DMS79 (cell line): ENCODE measurements at regions not wholly inside any gene's neighbourhood (a gene's known extent, or its start where the extent isn't known, plus 50 kb on each side); places are given as distances from the start of the nearest gene placed in this dataset.

ENCODE experiments used
- DNase-seq: peaks from one replicate; lab custom pipeline; 2025; lab: John Stamatoyannopoulos, UW

DNA sequence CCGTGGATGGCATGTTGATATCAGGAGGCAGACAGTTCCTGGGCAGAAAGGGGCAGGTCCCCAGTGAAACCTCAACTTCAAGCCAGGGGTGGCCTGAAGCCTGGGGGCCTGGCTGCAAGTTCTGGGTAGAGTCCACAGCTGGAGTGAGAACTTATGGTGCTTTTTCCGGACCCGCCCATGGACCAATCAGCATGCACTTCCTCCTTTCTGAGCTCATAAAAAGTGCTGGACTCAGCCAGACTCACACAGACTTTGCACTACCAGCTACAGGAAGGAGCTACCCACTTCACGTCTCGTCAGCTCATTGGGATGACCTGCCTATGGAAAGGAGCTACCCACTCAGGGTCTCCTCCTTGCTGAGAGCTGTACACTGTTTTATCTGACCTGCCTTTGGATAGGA is 183.1 kb upstream of the MC4R start:
- DNase-seq: no peak

DNA sequence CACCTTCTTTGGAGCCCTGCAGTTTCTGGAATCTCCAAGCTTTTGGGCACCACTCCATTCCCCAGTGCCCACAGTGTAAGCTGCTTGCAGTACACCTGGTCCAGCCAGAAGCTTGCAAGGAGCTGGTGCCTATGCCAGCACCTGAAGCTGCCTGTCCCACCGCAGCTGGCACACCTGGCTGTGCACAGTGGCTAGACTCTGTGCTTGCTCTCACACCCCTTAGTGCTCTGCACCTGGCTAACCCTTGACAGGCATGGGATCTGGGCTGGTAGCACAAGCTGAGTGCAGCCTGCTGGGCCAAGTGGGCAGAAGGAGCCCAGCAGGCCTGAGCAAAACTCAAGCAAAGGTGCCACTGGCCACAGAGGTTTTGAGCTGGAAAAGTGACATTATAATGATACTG is 183.8 kb upstream of the MC4R start:
- no peak for DNase-seq

DNA sequence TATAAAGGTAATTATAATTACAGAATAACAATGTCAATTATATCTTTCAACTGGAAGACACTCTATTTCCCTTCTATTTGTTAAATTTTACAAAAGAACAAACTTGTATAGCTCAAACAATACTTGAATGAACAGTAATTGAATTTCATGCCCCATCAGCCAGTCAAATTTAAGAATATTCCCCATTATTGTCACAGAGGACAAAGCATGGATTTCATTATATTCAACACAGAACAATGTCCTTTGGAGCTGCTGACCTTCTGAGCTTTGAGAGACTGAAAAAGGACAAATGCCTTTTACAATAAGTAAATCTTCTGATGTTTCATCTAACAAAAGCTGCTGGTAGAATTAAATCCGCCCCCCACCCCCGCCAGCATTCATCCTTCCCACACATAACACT is 187.5 kb upstream of the MC4R start:
- no peak for DNase-seq

- DNase-seq: no peak
Measured at GRCh38 chr18:60563082-60563481, 190.5 kb upstream of the MC4R start.

DNA sequence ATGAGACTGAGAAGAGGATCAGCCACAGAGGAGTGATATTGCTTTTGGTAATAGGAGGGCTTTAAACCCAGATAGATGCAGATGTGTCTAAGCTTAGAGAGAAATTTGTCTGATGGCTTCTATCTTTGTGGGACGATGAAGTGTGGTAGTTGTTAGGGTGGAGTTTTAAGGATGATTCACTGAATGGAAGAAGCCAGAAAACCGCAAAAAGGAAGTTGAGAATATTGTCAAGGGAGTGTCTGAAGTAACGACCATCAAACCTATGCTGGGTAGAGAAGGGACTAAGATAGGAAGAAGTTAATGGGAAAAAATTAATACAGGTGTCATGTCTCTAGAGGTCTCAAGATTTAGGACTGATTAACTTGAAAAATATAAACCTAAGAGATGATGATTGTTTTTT is 195.6 kb upstream of the MC4R start:
- DNase-seq: no peak

DNA sequence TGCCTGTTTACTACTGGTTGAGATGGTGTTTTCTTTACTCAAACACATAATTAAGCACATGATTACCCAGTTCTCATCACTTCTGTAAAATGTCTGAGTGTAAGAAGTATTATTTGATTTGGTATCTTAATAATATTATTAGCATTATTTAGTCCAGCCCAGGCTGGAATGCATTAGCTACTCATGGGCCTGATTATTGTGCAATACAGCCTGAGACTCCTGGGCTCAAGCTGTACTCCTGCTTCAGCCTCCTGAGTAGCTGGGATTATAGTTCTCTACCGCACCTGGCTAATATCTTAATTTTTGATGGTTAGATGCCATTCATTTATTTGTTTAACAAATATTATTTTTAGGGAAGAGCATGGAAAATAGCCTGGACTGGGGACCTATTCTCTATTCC is 197.6 kb upstream of the MC4R start:
- no peak for DNase-seq

DNA sequence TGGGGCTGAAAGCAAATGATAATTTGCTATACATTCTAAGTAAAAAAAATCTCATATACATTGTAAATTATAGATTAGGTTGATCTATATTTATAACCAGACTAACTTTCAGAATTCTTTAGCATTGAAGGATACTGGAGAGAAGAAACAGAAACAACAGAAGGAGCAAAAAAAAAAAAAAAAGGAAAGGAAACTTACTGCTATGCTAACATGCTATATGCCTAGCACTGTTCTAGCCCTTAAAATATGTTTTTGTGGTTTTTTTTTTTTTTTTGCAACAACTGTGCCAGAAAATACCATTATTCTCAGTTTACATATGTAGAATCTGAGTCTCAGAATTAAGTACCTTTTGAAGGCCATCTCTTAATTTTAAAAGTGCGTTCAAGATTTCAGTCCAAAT is 204.9 kb upstream of the MC4R start:
- no peak for DNase-seq

GRCh38 chr18:60585670-60586069 is 213.1 kb upstream of the MC4R start:
- DNase-seq: no peak

DNA sequence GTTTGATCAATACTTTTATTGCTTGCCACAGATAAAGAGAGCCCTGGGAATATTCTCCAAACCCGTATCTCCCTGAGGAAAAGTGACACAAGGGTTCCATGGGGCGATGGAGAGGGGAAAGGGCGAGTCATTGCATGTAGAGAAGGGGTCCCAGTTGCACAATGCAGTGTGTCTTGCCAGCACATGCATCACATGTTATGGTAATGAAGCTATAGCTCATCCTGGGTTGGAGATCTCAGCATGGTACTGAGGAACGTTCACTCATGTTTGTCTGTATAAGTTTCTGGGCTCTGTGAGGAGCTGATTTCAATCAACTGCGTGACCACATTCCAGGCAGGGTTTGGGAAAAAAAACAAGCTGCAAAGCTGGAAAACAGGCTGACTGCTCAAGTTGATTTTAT is 220.7 kb upstream of the MC4R start:
- no peak for DNase-seq

DNA sequence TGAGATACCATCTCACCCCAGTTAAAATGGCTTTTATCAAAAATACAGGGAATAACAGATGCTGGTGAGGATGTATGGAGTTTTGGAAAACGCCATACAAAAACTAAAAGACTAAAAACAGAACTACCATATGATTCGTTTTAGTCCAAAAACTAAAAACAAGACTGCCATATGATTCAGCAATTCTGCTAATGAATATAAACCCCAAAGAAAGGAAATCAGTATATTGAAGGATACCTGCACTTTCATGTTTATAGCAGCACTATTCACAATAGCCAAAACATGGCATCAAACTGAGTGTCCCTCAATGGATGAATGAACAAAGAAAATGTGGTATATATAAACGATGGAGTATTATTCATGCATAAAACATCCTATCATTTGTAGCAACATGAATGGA is 224.4 kb upstream of the MC4R start:
- DNase-seq: no peak

DNA sequence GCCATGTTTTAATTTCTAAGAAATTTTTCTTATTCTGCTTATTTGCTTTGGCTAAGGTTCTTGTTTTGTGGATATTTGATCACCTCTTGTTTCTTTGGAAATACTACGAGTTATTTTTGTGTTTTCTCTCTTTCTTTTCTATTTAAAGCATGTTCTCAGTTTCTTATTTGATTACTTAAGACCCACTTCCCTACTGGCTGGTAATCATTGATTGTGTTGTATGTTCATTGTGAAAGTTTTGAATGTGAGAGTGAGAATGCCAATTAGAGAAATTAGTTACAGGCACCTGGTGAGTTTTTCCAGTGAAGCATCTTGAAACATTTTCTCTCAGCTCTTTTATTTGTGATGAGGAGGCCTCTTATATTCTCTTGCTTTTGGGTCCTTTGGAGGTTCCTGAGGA is 226.7 kb upstream of the MC4R start:
- no peak for DNase-seq

GRCh38 chr18:60599995-60600394 is 227.4 kb upstream of the MC4R start:
- DNase-seq: no peak

- no peak for DNase-seq
Measured at GRCh38 chr18:60601249-60601648, 228.7 kb upstream of the MC4R start.

- DNase-seq: no peak
Measured at GRCh38 chr18:60623331-60623730, 250.8 kb upstream of the MC4R start.

DNA sequence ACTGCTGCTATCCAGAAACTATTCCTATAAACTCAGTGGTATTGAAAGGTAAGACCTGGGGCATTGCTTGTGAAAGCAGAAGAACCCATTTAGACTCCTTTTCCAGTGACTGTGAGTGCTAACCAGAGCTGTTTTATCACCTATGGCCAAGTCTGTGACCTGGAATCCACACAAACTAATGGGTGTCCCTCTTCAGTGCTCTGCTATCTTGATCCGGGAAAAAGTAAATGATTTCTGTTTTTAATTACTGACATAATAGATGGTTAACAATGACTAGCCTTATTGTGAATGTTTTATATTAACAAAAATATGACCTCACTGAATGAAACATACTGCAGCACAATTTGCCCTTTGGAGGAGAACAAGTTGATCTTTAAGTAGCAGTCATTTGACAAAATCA is 251.6 kb upstream of the MC4R start:
- no peak for DNase-seq

- DNase-seq: no peak
Measured at GRCh38 chr18:60639836-60640235, 267.3 kb upstream of the MC4R start.

DNA sequence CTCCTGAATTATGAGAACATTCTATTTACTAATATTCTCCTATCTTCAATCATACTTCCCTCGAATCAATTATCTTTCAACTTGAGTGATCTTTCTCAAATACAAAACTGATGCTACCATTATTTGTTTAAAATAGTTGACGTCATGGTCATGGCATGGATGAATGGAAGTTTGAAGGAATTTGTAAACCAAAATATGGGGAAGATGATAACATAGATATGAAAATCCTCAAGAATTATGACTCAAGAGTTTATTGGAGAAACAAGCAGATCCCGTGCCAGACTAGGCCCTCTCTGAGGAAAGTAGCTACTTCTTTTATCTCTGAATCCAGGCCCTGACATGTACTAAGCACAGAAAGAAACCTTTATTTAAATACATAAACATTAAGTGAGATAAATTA is 270.4 kb upstream of the MC4R start:
- DNase-seq: no peak

DNA sequence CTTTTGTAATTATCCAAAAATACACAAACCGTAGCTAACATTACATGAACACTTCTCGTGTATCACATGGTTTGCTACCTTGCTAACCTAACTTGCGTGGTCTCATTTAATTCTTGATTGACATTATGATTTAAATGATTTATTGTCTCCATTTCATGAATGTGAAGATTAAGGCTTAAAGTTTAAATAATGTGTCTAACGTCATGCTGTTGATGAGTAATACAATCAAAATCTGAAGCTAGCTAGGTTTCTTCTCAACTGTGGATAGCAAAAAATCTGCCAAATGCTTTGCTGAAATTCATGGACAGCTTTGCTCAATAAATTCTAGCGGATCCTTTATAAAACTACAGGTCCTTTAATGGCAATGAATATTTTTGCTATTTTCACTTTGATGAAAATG is 274.1 kb upstream of the MC4R start:
- no peak for DNase-seq

DNA sequence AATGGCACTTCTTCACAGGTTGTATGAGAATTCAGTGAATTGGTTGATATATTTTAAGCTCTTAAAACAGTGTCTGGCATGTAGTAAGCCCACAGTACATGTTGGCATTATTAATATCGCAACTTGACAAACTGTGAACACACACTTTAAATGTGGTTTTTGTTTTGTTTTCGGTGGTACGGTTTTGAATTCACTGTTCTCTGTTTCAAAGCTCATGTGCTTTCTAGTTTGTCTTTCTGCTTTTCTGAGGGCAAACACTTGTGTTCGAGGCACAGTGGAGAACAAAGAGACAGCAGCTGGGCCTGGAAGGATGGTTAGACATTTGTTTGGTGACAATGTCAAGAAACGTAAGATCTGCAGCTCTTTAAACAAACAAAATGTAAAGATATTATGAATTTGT is 276.5 kb upstream of the MC4R start:
- DNase-seq: no peak

DNA sequence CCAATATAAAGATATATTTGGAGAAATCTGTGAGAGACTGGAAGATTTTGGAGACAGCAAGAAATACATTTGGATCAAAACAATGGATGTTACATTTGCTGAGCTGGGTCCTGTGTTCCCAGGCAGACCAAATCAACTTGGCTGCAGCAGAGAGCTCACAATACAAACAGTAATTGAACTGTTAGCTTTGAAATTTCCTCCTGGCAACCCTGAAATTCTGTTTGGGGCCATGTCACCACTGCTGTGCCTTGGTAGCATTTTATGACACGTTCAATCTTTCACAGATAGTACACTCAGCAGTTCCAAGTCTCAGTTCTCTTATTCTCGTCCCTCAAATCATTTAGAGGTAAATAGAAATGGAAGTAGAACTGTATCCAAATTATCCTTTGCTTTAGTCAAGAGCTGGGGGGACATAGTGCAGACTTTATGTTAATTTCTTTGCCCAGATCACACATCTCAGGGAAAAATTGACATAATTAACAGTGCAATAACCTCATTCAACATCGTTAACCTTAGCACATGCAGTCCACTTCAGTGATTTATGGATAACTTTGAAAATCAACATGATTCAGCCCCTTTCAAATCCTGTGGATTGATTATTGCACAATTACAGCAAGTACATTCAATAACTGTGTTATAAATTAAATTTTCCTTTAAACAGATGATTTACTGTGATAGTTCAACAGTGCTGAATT is 277.4 kb upstream of the MC4R start:
- no peak for DNase-seq

DNA sequence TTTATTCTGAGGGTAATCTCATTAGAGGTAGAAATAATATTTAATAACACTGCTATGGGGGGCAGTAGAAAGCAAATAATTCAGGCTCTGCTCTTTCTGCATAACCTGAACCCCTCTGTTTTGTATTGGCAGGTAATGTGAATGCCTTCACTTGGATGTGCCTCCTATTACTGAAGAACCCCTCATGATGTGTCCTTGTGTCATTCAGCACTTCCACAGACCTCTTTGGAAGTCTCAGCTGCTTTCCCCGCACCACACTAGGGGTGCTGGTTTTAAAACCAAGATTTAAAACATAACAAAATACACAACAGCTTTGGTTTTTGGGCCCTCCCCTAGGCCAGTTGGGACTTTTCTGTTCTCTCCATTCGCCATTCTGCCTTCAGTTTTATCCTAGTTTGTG is 281.7 kb upstream of the MC4R start:
- no peak for DNase-seq

DNA sequence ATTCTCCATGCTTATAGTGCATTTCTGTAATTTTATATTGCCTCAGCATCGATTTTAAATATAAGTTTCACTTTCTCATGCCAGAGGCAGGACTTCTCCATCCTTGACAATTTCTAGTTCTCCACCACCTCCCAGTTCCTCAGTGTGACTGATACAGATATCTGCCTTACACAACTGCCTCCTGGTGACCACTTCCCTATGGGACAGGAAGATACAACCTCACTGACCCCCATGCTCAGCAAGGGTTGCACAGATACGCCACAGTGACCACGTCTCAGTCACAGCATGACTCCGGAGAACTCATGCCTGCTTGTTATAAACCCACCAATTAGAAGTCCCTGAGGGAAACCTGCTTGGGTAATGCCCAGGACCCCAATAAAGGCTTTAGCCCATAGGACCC is 284.0 kb upstream of the MC4R start:
- DNase-seq: no peak

DNA sequence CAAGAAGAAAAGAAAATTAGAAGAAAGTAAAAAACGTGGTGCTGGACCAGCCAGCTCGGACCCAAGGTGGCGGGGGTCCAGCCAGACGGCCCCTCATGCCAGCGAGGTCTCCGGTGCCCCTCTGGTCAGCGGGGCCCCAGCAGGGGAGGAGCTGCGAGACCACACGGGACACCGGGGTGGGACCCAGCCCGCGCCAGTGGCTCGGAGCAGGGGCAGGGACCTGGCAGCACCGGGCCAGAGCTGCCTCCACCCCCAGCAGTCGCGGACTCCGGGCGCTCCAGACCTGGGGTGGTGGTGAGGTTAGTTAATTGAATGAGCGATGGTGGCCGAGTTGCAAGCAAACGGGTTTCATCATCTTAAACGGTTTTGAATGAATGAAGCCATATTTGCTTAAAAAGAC is 289.9 kb upstream of the MC4R start:
- no peak for DNase-seq

DNA sequence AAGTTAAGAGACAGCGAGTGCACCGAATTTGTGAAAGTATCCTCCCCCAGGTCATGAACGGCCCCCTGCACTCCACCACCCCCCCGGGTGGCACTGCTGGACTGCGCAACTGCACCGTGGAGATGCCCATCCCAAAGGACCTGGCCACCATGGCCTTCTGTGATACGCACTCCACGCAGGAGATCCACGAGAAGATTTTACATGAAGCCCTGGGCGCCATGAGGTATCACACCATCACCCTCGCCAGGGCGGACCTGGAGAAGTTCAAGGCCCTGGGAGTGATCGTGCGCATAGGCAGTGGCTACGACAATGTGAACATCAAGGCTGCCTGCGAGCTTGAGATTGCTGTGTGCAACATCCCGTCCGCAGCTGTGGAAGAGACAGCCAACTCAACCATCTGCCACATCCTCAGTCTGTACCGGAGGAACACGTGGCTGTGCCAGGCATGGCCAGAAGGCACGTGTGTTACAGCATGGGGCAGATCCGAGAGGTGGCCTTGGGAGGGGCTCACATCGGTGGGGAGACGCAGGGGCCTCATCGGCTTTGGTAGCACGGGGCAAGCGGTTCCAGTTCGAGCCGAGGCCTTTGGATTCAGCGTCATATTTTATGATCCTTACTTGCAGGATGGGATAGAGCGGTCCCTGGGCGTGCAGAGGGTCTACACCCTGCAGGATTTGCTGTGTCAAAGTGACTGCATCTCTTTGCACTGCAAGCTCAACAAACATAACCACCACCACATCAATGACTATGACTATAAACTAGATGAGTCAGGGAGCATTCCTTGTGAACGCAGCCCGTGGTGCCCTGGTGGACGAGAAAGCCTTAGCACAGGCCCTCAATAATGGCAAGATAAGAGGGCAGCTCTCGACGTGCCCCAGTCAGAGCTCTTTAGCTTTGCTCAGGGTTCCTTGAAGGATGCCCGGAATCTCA is 290.8 kb upstream of the MC4R start:
- DNase-seq: no peak
